ENCODE measurements at regions not wholly inside any gene's neighbourhood (a gene's known extent, or its start where the extent isn't known, plus 50 kb on each side); places are given as distances from the start of the nearest gene placed in this dataset.

DNA sequence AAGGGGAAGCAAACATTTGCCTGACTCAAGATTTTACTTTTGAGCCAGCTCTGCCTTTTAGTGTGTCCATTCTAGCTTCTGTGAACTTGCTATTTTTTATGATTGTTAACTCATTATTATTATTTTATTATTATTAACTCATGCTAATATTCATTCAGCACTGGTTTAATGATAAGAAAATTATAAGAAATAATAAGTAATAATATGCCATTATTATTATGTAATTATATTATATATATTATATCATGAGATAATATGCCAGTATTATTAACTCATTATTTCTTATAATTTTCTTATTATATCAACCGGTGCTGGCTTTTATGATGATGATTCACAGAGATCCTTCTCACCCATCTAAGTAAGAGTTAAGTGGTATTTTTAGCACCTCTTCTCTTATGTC is 79.3 kb upstream of the NPVF start:
- Mint-ChIP-seq H3K9me3 (no peaks in the 10 kb centered on the region), H3K36me3 (no peaks in the 10 kb centered on the region), H3K27me3 (peaks cover 14% of the 10 kb centered on the region), H3K4me1 (no peaks in the 10 kb centered on the region), H3K27ac (no peak overlapping the region), H3K4me3 (no peak overlapping the region)
- ATAC-seq (ENCODE audit: low read depth) (no peak), DNase-seq (no peak)
- POLR2A ChIA-PET: no interaction called here

DNA sequence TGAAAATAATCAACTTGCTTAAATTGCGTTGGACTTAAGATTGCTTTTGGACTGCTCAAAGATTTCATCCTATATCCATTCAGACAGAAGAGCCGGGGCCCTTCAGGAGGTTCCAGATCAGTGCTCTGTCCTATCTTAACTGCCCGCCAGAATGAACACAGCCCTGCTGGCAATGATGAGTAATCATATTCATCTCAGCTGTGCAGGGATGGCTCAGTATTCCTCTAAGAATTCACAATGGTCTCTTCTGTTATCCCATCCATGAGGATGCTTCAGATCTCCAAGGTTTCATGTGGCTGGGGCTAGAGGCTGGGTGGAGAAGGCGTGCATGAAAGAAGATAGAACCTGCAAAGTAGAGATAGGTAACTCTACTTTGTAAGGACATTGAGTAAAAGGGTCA is 80.0 kb upstream of the NPVF start:
- ATAC-seq (ENCODE audit: low read depth) (no peak), DNase-seq (no peak)
- POLR2A ChIA-PET: no interaction called here
- H3K9me3 Mint-ChIP-seq: no peaks in the 10 kb centered on the region
- no peak overlapping the region for H3K4me3 Mint-ChIP-seq
- peaks cover 11% of the 10 kb centered on the region for H3K27me3 Mint-ChIP-seq
- H3K4me1 Mint-ChIP-seq: no peaks in the 10 kb centered on the region
- H3K27ac Mint-ChIP-seq: no peak overlapping the region
- H3K36me3 Mint-ChIP-seq: no peaks in the 10 kb centered on the region

DNA sequence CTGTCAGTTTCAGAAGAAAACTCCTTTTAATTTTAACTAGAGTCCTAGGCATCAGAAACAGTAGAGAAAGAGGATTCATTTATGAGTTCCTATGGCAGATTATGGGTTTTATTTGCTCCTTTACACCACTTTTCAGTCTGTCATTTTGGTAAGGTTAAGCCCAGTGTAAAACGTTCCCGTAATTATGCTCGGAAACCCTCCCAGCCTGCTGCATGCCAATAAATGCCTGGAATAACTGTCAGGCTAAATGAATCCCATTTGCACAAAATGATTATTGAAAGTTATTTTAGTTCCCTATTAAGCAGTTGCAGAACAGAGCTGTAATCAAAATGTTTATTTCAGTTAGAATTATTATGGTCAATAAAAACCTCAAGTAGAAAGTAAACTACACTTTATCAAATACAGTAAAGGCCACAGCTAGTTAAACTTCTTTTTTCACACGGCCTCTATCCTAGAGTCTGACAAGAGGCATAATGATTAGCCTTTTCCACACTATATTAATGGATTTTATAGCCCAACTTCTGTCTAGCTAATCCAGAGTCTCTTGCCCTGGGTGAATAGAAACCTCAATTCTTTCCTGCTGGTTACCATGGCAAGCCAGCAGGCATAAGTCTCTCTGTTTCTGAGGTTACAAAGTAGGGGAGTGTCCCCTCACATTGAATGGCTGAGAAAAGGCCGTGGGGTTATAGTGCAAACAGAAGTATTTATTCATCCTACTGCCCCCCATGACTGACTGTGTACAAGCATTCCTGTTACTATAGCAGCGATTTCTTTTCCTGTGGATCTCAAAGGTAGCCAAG is 80.8 kb upstream of the NPVF start:
- H3K9me3 Mint-ChIP-seq: no peaks in the 10 kb centered on the region
- H3K4me1 Mint-ChIP-seq: no peaks in the 10 kb centered on the region
- no peak overlapping the region for H3K4me3 Mint-ChIP-seq
- DNase-seq (no peak), ATAC-seq (ENCODE audit: low read depth) (no peak)
- H3K27me3 Mint-ChIP-seq: peaks cover 6% of the 10 kb centered on the region
- POLR2A ChIA-PET: no interaction called here
- no peaks in the 10 kb centered on the region for H3K36me3 Mint-ChIP-seq
- no peak overlapping the region for H3K27ac Mint-ChIP-seq

DNA sequence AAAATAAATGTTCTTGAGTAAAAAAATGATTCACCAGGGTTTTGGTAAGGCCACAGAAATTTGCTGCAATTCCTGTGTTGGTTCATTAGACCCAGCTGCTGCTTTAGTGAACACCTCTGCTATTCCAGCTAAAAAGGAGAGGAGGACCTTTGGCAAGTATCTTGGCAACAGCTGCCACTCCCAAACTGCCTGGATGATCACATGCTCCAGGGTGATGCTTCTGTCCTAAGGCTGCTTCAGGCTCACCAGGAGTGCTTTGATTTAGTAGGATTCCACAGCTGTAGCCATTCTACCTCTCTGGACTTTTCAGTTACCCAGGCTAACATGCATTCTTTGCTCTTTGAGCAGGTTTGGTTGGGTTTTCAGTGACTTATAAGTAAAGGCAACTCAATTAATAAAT is 82.6 kb upstream of the NPVF start:
- Mint-ChIP-seq H3K4me3 (no peak overlapping the region), H3K36me3 (no peaks in the 10 kb centered on the region), H3K9me3 (no peaks in the 10 kb centered on the region), H3K27ac (no peak overlapping the region), H3K4me1 (no peaks in the 10 kb centered on the region), H3K27me3 (peaks cover 3% of the 10 kb centered on the region)
- DNase-seq (no peak), ATAC-seq (ENCODE audit: low read depth) (no peak)
- POLR2A ChIA-PET: no interaction called here

DNA sequence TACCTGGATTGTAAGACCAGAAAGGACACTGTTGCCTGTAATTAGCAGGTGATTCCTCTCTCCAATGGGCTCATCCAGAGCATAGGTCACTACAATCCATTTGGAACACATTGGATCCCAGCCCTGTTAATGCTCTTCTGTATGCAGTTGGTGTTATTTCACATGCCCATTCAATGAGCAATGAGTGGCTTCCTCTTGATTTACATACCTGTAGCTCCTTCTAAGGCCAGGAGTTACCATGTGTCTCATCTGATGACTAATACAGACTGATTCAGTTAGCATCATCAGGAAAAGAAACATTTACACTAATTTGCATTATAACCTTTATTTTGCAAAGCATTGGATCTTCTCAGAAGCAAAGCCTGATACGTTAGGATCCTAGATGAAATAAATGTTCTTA is 83.1 kb upstream of the NPVF start:
- Mint-ChIP-seq H3K36me3 (no peaks in the 10 kb centered on the region), H3K27me3 (peaks cover 3% of the 10 kb centered on the region), H3K27ac (no peak overlapping the region), H3K4me1 (no peaks in the 10 kb centered on the region), H3K4me3 (no peak overlapping the region), H3K9me3 (no peaks in the 10 kb centered on the region)
- POLR2A ChIA-PET: no interaction called here
- no peak for ATAC-seq (ENCODE audit: low read depth)
- no peak for DNase-seq

DNA sequence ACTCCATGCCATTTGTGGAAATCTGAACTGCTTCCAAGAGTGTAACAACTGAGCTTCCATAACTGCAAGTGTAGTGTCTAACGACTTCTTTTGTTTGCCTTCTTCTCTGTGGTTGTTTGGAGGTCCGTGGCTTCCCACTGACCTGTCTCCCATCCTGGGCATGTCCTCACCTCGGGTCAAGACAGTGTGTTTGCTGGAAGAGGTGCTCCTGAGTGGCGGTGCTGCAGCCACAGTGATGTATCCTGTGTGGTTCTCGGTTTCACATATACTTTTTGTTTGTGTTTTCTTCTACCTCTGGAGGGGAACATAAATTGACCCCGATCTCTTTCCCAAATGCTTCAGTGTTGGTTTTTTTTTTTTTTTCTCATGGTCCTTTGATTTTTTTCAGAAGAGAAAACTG is 84.7 kb upstream of the NPVF start:
- POLR2A ChIA-PET: no interaction called here
- Mint-ChIP-seq H3K9me3 (no peaks in the 10 kb centered on the region), H3K4me3 (no peak overlapping the region), H3K36me3 (no peaks in the 10 kb centered on the region), H3K27me3 (peaks cover 3% of the 10 kb centered on the region), H3K27ac (no peak overlapping the region), H3K4me1 (no peaks in the 10 kb centered on the region)
- ATAC-seq (ENCODE audit: low read depth): no peak
- no peak for DNase-seq

DNA sequence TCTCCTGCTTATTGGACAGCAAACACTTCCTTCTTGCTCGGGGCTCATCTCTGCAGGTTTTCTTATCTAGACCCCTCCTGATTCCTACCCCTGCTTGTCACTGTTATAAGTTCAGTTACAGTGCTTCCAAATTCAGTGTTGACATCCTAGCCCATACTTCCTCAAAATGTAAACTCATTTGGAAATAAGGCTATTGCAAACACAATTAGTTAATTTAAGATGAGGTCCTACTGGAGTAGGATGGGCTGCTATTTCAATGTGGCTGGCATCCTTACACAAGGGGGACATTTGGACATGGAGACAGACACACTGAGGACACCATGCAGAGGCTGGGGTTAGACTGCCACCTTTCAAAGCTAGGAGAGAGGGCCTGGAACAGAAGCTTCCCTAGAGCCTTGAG is 85.2 kb upstream of the NPVF start:
- Mint-ChIP-seq H3K27ac (no peak overlapping the region), H3K9me3 (no peaks in the 10 kb centered on the region), H3K36me3 (no peaks in the 10 kb centered on the region), H3K4me1 (no peaks in the 10 kb centered on the region), H3K4me3 (no peak overlapping the region), H3K27me3 (no peaks in the 10 kb centered on the region)
- ATAC-seq (ENCODE audit: low read depth): no peak
- no peak for DNase-seq
- POLR2A ChIA-PET: no interaction called here

DNA sequence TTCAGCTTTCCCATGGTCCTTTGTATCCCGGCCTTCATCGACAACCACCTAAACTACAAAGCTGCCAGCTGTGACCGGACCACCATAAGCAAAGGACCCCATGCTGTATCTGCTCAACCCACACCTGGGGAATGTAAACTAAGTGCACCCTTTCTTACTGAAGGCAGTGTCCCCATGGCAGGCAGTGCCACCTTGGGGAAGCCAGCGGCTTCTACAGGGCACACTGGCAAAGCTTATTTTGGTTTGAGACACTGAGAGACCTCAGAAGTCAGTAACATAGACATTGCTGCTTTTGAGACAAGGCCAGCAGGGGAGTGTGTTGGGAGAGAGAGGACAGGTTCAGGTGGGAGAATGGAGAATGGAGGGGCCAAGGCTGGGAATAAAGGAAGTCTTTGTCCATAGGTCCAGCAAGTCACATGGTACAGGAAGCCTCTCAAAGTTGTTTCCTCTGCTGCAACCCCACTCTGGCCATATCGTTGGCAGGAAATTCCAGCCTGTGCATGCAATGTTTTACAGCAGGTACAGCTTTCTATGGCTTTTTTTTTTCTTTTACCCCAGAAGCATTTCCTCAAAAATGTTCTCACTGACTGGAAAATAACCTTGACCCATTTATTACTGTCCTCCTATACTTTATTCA is 85.9 kb upstream of the NPVF start:
- H3K4me3 Mint-ChIP-seq: no peak overlapping the region
- H3K27ac Mint-ChIP-seq: peak overlapping the region; percentile 16
- DNase-seq: no peak
- POLR2A ChIA-PET: no interaction called here
- ATAC-seq (ENCODE audit: low read depth): no peak
- H3K36me3 Mint-ChIP-seq: no peaks in the 10 kb centered on the region
- no peaks in the 10 kb centered on the region for H3K27me3 Mint-ChIP-seq
- no peaks in the 10 kb centered on the region for H3K9me3 Mint-ChIP-seq
- peaks cover under 1% of the 10 kb centered on the region for H3K4me1 Mint-ChIP-seq

DNA sequence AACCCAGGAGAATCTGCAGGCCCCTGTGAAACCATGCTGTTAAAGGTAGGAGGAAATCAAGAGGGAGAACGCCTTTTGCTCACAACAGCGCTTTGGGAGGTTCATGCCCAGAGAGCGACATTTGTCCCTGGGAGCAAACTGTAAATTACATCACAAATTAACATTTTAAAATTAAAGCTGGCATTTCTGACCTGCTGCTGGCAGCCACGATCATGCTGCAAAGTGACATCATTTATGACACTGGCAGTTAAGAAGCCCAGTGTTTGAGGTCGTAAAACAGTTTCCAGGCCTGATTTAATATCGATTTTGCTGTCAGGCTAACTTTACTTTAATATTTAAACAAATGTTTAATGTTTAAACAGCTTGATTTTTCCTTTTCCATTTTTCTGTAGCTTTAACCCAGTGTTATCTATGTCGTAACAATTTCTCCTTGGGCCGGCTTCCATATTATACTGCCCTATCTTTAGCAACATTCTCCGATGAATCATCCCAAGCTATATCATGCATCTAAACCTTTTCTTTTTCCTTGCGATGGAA is 86.5 kb upstream of the NPVF start:
- H3K4me1 Mint-ChIP-seq: peaks cover 6% of the 10 kb centered on the region
- no peaks in the 10 kb centered on the region for H3K9me3 Mint-ChIP-seq
- ATAC-seq (ENCODE audit: low read depth) (no peak), DNase-seq (no peak)
- no peaks in the 10 kb centered on the region for H3K36me3 Mint-ChIP-seq
- H3K27me3 Mint-ChIP-seq: no peaks in the 10 kb centered on the region
- POLR2A ChIA-PET: no interaction called here
- no peak overlapping the region for H3K27ac Mint-ChIP-seq
- H3K4me3 Mint-ChIP-seq: no peak overlapping the region

DNA sequence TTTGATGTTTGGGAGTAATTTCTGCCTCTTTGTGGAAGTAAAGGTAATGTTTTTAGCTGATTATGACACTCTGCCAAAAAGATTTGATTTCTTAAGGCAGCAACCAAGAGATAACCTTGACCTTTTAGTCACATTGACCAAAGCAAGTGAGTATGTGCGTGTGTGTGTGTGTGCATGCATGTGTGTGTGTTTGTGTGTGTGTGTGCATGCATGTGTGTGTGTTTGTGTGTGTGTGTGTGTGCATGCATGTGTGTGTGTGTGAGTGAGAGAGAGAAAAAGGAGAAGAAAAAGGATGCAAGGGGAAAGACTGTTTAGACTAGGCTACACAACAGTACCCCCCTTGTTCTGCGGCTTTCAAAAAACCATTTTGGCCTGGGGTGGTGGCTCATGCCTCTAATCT is 88.1 kb upstream of the NPVF start:
- no peak overlapping the region for H3K27ac Mint-ChIP-seq
- no peak overlapping the region for H3K4me3 Mint-ChIP-seq
- no peak for ATAC-seq (ENCODE audit: low read depth)
- DNase-seq: no peak
- peaks cover 3% of the 10 kb centered on the region for H3K36me3 Mint-ChIP-seq
- POLR2A ChIA-PET: no interaction called here
- H3K9me3 Mint-ChIP-seq: no peaks in the 10 kb centered on the region
- H3K4me1 Mint-ChIP-seq: peaks cover 8% of the 10 kb centered on the region
- H3K27me3 Mint-ChIP-seq: no peaks in the 10 kb centered on the region

DNA sequence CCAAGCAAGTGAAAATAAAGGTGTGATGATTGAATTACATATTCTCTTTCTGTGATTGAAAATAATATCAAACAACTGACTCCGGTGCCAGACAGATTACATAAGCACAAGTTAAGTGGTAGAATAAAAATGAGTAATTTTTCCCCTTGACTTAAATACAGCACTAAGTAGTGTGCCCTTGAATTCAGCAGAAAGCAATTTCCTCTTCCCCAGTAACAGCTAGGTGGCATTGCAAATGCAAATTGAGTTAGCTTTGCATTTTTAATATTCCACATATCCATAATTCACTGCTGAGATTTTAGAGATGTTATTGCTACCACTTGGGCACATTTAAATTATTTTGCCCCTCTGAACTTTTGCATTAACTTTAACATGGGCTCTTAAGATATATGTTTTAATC is 89.8 kb upstream of the NPVF start:
- DNase-seq: no peak
- Mint-ChIP-seq H3K27me3 (peaks cover 8% of the 10 kb centered on the region), H3K36me3 (peaks cover 3% of the 10 kb centered on the region), H3K27ac (no peak overlapping the region), H3K4me3 (no peak overlapping the region), H3K9me3 (peaks cover 1% of the 10 kb centered on the region), H3K4me1 (peaks cover 8% of the 10 kb centered on the region)
- no peak for ATAC-seq (ENCODE audit: low read depth)
- POLR2A ChIA-PET: no interaction called here

DNA sequence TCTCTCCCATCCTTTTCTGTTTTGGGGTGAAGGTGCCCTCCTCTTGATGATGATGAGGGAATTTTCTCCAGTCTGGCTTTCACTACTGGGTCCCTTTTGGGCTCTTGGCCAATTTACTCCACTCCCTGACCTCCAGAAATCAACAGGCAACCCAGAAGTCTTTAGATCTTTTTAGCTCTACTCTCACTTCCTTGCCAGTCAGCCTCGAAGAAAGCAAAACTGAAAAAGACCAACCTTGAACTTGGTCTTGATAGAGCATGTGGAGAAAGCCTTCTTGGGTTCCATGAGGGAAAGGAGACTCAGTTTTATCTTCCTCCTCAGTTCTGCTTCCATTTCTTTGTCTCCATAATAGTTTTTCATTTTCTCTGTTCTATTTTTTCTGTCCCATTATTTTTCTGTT is 91.4 kb upstream of the NPVF start:
- H3K27ac Mint-ChIP-seq: no peak overlapping the region
- H3K9me3 Mint-ChIP-seq: peaks cover 1% of the 10 kb centered on the region
- peaks cover 15% of the 10 kb centered on the region for H3K27me3 Mint-ChIP-seq
- ATAC-seq (ENCODE audit: low read depth): no peak
- no peak overlapping the region for H3K4me3 Mint-ChIP-seq
- peaks cover 3% of the 10 kb centered on the region for H3K36me3 Mint-ChIP-seq
- DNase-seq: no peak
- H3K4me1 Mint-ChIP-seq: peaks cover 8% of the 10 kb centered on the region
- POLR2A ChIA-PET: no interaction called here

DNA sequence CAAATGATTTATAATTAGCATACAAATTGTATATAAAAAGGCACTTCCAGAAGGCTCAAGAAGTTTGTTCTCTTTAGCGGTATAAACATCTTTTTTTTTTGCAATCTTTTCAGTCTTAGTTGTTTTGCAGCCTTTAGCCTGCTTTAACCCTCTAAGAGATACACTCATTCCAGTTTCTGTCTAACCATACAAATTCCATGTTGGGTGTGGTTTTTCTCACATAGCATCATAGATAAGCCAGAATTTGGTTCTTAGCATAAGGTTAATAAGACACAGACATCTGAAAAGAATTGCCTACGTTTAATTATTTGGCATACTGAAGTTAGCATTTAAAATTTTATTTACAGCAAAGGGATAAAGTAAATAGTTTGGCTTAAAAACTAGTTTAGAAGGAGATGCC is 92.5 kb upstream of the NPVF start:
- Mint-ChIP-seq H3K4me3 (no peak overlapping the region), H3K4me1 (peaks cover 8% of the 10 kb centered on the region), H3K27me3 (peaks cover 15% of the 10 kb centered on the region), H3K9me3 (peaks cover 1% of the 10 kb centered on the region), H3K36me3 (peaks cover 3% of the 10 kb centered on the region), H3K27ac (no peak overlapping the region)
- POLR2A ChIA-PET: no interaction called here
- DNase-seq (no peak), ATAC-seq (ENCODE audit: low read depth) (no peak)

DNA sequence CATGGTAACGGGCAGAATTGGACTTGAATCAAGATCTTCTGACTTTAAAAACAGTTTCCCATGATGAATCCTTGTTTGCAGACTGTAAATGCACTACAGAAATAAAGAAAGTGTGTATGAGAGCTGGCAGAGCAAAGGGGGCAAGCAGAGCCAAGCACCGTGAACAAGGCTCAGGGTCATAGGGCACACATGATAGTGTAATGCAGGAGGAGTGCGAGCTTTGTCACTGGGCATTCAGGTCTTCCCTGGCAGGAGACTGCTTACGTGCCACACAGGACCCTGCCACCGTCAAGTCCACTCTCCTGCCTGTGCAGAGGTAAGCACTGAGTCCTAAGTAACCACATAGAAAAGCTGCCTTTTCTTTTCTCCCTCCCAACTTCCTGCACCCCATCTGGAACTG is 93.1 kb upstream of the NPVF start:
- Mint-ChIP-seq H3K4me3 (no peak overlapping the region), H3K27ac (no peak overlapping the region), H3K9me3 (peaks cover 1% of the 10 kb centered on the region), H3K27me3 (peaks cover 15% of the 10 kb centered on the region), H3K36me3 (peaks cover 3% of the 10 kb centered on the region), H3K4me1 (peaks cover 8% of the 10 kb centered on the region)
- POLR2A ChIA-PET: no interaction called here
- ATAC-seq (ENCODE audit: low read depth) (no peak), DNase-seq (no peak)

Data from activated naive CD8-positive, alpha-beta T cell treated with anti-CD3 and anti-CD28 coated beads, Interleukin-2, amount 10 ng/mL, durations not matched to agents 7 days and 5 days (primary cell).